ENCODE measurements at regions not wholly inside any gene's neighbourhood (a gene's known extent, or its start where the extent isn't known, plus 50 kb on each side); places are given as distances from the start of the nearest gene placed in this dataset.
"Not testable (repeated sequence)": the region's sequence is repeated elsewhere in the genome, so short reads cannot be mapped to it uniquely, and the experiment has no call there.

- no peak for DNase-seq
These were observed 147.1 kb upstream of the RREB1 start for GRCh38 chr6:6960571-6961251.

GRCh38 chr6:6962086-6962485, 145.7 kb upstream of the RREB1 start:
- no peak for DNase-seq

- DNase-seq: no peak
These were observed 145.1 kb upstream of the RREB1 start for GRCh38 chr6:6962699-6963098.

- not testable (repeated sequence) for DNase-seq
These were observed 144.4 kb upstream of the RREB1 start for GRCh38 chr6:6963390-6963789.

- no peak for DNase-seq
These were observed 143.1 kb upstream of the RREB1 start for GRCh38 chr6:6964675-6965074.

- no peak for DNase-seq
These were observed 141.6 kb upstream of the RREB1 start for GRCh38 chr6:6966127-6966526.

- no peak for DNase-seq
These were observed 141.2 kb upstream of the RREB1 start for GRCh38 chr6:6966569-6966968.

GRCh38 chr6:6968357-6968730, 139.4 kb upstream of the RREB1 start:
- DNase-seq: no peak

- no peak for DNase-seq
These were observed 138.8 kb upstream of the RREB1 start for GRCh38 chr6:6968731-6969552.

GRCh38 chr6:6969761-6970223, 138.0 kb upstream of the RREB1 start:
- DNase-seq: no peak

- DNase-seq: no peak
These were observed 136.9 kb upstream of the RREB1 start for GRCh38 chr6:6970851-6971250.

- no peak for DNase-seq
These were observed 136.4 kb upstream of the RREB1 start for GRCh38 chr6:6971369-6971768.

- DNase-seq: no peak
These were observed 135.3 kb upstream of the RREB1 start for GRCh38 chr6:6972456-6972855.

- DNase-seq: no peak
These were observed 134.0 kb upstream of the RREB1 start for GRCh38 chr6:6973721-6974120.

GRCh38 chr6:6975459-6976111, 132.2 kb upstream of the RREB1 start:
- DNase-seq: no peak

- DNase-seq: no peak
These were observed 131.6 kb upstream of the RREB1 start for GRCh38 chr6:6976193-6976592.

GRCh38 chr6:6978731-6979130, 129.0 kb upstream of the RREB1 start:
- no peak for DNase-seq

GRCh38 chr6:6980999-6981597, 126.7 kb upstream of the RREB1 start:
- DNase-seq: no peak

GRCh38 chr6:6981681-6982322, 126.0 kb upstream of the RREB1 start:
- no peak for DNase-seq

- DNase-seq: no peak
These were observed 125.1 kb upstream of the RREB1 start for GRCh38 chr6:6982663-6983062.

- no peak for DNase-seq
These were observed 123.0 kb upstream of the RREB1 start for GRCh38 chr6:6984585-6985366.

GRCh38 chr6:6986344-6986743, 121.4 kb upstream of the RREB1 start:
- no peak for DNase-seq

All from stimulated activated CD4-positive, alpha-beta T cell treated with anti-CD3 and anti-CD28 coated beads, Interleukin-2, amount 100 ng/mL, for 24 hours (primary cell).